HuH-7 (cell line): ENCODE measurements at regions not wholly inside any gene's neighbourhood (a gene's known extent, or its start where the extent isn't known, plus 50 kb on each side); places are given as distances from the start of the nearest gene placed in this dataset.

ENCODE experiments used
- DNase-seq: peaks from one replicate; pipeline ENCODE4 v3.0.0; 2011; ENCODE audit warnings: low spot score

DNA sequence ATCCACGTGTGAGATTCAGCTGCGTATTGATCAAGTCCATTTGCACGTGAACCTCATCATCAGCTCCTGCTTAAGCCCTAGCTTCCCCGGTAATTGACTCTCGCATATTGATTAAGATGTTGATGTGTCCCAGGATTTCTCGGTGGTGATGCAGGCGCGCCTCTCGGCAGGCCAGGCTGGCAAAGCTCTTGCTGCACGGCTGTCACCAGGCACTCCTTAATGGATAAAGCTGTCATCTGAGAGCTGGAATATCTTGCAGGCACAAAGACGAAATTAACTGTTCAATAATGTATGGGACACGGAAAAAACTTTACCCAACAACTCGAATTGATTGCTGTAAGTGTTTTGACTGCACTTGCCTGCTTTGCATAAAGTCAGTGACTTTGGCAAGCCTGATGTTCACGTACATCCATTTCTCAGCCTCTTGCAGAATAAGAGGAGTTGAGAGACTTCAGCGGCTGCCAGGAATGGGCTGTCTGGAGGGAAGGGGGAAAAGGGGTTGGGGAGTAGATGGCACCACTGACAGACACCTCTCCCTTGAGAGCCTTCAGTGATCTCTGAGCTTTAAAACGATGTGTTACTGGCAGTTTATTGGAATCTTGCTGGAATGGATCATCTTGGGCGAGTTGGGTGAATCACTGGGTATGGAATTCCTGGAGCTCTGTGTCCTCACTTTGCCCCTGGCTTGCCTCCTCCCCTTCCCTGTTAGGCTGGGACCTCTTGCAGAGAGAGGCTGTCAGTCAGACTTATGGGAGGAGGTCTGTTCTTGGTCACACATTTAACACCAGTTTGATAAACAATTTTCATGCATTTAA is 650.3 kb downstream of the CCDC171 start:
- DNase-seq, result no peak

GRCh38 chr9:16203729-16204573 is 651.1 kb downstream of the CCDC171 start:
- DNase-seq, result no peak

DNA sequence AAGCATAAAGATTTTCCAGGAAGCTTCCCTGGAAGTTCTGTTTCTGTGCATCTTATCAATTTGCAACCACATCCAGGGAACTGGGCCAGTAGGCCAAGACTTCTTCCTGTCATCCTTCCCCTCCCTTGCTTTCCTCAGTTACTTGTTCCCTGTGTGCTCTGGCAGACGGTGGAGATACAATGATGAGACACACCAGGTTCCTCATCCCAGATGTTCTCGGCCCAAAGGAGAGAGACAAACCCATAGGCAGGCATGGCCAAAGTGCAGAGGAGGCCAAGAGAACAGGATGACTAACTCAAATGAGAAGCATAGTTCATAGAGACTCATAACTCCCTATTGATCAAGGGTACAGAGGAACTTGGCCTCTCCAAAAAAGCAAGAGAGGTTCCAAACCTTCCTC is 652.6 kb downstream of the CCDC171 start:
- no peak for DNase-seq

GRCh38 chr9:16206518-16206917 is 653.7 kb downstream of the CCDC171 start:
- no peak for DNase-seq

DNA sequence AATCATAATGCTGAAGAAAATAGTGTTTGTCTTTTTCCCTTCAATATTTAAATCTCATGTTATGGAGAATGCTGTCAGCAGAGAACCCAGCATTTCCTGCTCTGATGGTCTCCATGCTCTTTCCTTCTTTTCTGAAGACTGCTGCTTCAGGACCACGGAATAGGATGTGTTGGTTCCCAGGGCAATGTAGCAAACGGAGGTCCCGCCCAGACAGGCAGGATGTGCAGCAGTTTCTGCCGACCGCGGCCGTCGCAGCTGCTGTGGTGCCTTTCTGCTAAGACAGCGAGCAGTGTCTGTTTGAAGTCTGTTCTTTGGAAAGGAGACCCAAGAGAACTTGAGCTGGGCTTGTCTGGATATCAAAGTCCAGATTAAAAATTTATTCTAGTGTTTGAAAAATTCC is 654.3 kb downstream of the CCDC171 start:
- no peak for DNase-seq

GRCh38 chr9:16210440-16210839 is 657.6 kb downstream of the CCDC171 start:
- no peak for DNase-seq

DNA sequence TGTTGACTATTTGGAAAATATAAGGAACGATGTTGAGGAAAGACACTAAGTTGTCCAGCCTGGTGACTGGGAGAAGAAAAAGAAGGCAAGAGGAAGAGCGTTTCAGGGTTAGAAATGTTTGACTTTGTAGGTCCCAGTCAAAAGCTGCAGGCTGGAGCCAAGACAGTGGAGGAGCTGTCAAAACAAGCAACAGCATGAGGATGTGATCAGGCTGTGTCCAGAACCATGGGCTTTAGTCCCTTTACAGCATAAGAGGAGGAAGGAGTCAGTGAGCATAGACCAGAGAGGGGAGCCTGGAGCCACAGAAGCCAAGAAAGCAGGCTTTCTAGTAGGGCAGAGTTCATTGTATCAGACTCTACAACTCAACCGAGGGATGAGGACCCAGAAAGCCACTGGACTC is 658.5 kb downstream of the BNC2 start:
- DNase-seq, result no peak

- DNase-seq, result no peak
Observed at GRCh38 chr9:16213781-16214515, 656.5 kb downstream of the BNC2 start.

- no peak for DNase-seq
Observed at GRCh38 chr9:16214677-16215352, 655.7 kb downstream of the BNC2 start.

GRCh38 chr9:16215353-16215680 is 655.2 kb downstream of the BNC2 start:
- no peak for DNase-seq

- DNase-seq, result no peak
Observed at GRCh38 chr9:16217943-16218701, 652.3 kb downstream of the BNC2 start.

DNA sequence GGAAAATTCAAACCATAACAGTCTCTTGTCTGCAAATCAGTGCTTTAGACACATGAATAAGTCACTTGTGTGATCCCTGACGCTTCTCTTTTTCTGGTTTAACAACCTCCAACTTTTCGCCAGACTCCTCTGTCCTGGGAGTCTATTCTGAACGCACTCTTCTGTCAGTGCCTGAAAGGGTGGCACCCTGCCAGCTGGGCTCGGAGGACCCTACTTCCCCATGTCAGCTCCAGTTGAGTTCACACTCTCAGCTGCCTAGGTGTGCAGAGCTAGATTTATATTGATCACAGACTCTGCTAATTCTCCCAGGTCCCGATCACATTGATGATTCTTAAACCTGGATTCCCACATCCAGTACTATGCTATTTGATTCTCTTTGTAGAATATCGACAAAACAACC is 649.1 kb downstream of the BNC2 start:
- DNase-seq, result no peak

DNA sequence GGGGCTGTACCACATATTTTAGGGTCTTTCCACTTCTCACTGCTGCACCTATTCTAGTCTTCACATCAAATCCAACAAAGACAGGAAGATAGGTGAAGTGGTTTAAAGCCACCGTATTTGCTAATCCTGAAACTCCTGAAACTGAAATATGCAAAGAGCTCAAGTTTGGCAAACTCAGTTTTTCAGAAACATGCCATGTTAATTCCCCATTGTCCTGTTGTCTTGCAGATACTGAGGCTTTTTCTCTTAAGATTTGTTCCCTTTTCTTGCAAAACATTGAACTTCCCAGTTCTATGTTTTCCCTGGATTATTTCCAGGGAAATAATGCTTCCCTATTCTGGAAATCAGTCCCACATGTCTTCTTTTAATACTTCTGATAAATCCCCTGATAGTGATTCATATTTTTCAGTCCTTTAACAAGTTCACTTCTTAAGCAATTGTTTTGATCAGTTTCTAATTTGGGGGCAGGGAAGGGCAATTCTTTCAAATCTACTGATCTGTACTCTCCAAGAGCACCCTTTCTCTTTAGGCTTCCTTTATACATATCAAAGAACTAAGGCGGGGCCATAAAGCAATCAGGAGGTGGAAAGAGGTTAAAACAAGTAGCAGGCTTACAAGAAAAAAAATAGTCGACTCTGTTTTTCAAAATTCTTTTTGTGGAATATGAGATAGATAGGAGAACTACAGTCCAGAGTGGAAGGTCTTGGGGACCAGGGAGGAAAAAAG is 648.5 kb downstream of the BNC2 start:
- no peak for DNase-seq

DNA sequence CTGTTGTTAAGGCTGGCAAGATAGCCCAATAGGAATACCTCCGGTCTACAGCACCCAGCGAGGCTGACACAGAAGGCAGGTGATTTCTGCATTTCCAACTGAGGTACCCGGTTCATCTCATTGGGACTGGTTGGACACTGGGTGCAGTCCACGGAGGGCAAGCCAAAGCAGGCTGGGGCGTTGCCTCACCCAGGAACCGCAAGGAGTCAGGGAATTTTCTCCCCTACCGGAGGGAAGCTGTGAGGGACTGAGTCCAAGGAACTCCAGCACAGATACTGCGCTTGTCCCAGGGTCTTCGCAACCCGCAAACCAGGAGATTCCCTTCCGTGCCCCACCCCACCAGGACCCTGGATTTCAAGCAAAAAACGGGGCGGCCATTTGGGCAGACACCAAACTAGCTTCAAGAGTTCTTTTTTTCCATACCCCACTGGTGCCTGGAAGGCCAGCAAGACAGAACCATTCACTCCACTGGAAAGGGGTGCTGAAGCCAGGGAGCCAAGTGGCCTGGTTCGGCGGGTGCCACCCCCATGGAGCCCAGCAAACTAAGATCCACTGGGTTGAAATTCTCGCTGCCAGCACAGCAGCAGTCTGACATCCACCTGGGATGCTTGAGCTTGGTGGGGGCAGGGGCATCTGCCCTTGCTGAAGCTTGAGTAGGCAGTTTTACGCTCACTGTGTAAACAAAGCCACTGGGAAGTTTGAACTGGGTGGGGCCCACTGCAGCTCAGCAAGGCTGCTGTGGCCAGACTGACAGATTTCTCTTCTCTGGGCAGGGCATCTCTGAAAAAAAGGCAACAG is 647.2 kb downstream of the BNC2 start:
- no peak for DNase-seq

- DNase-seq, result no peak
Observed at GRCh38 chr9:16230731-16231130, 639.7 kb downstream of the BNC2 start.

DNA sequence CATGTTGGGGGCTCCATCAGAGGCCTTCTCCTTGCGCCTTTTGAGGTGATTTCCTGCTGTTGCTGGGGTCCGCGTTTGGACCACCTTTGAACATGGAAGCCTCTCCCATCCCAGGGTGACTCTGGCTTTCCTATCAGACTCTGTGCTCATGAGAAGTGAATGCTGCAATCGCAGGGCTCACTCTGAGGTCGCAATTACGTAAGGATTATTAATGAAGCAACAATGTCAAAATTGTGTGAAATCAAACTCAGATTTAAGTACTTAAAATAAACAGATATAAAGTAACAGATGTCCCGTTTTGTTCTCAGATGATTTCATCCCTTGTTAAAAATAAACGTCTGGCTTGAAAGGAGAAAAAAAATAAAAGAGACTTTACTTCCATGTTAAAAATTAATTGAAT is 634.2 kb downstream of the BNC2 start:
- no peak for DNase-seq

- no peak for DNase-seq
Observed at GRCh38 chr9:16236882-16237281, 633.6 kb downstream of the BNC2 start.

GRCh38 chr9:16238623-16239138 is 631.8 kb downstream of the BNC2 start:
- DNase-seq, result no peak

- DNase-seq, result no peak
Observed at GRCh38 chr9:16241231-16241630, 629.2 kb downstream of the BNC2 start.

DNA sequence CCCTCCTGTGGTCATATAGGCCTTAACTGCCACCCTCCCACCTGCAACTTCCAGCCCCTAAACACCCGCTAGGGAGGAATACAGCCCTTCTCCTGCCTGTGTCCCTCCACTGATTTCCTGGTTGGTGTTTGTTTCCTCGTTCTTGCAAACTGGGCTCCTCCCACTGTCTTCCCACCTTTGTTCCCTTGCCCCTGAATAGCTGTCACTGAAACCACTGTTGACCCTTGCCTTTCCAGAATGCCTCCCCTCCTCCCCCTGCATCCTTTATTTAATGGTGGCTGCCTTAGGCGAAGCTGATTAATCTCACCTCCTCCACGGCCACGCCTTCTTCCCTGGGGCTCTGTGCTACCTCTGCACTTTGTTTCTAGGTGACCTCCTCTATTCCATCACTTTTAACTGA is 626.7 kb downstream of the BNC2 start:
- DNase-seq, result no peak
